ENCODE measurements at regions not wholly inside any gene's neighbourhood (a gene's known extent, or its start where the extent isn't known, plus 50 kb on each side); places are given as distances from the start of the nearest gene placed in this dataset.
"Not testable (repeated sequence)": the region's sequence is repeated elsewhere in the genome, so short reads cannot be mapped to it uniquely, and the experiment has no call there.

DNA sequence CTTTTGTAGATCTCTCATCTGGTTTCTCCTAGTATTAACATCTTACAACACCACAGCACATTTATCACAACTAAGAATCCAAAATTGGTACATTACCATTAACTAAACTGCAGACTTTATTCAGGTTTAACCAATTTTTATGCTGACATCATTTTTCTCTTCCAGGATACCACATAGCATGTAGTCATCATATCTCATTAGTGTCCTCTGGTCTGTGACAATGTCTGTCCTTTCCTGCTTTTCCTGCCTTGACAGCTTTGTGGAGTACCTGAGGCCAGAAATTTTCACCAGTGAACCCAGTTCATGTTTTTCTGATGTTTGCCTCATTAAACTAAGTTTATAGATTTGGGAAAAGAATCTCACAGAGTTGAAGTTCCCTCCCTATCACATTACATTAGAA is 294.7 kb upstream of the TNC start:
- DNase-seq, result no peak

DNA sequence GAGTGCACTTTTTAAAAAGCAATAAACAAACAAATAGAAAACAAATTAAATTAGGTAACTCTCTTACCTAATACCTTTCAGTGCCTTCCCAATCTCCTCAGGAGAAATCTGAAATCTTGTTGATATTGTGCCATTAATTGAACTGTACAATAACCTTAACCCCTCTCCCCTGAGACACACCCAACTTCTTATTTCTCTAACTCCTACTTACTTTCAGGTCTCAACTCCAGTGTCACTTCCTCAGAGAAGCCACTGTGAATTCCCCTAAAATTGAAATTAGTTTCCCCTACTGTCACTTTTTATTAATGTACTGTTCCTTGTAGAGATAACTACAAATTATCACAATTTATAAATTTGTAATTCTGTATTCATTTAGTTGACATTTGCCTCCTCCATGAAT is 295.3 kb upstream of the TNC start:
- no peak for DNase-seq

DNA sequence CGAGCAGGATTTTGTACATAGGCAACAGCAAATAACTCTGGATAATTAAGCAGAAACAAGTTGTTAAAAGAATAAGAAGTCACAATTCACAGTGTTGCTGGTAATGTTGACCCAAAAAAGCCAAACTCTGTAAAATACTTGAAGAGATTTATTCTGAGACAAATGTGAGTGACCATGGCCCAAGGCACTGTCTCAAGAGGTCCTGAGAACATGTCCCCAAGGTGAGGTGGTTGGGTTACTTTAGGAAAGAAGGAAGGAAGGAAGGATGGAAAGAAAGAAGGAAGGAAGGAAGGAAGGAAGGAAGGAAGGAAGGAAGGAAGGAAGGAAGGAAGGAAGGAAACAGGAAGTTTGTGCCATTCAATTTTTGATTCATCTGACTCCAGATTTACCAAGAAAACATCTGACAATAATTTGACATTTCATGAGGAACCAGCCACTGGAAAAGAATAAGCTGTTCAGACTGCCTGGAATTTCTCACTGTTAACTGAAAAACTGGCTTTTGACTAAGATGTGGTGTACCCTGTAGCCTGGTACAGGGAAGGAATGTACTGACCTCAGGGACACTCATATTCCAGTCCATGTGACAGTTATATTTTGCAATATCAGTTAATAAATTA is 295.9 kb upstream of the TNC start:
- no peak for DNase-seq

DNA sequence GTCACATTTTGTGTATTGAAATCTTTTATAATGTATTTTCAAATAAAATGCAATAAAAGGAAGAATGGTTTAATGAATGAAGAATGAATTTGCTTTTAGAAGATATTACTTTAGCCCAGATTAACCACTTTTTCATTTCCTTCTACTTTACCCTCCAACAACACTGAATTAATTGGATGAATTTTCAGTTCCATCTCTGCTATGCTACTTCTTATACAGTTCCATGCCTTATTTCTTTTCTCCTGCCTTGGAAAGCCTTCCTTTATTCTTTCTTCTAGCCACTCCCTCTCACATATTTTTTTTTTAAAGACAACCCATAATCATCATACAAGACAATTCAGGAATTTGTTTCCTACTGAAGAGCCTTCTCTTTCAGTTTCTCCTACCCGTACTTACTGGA is 296.6 kb upstream of the TNC start:
- DNase-seq, result no peak

DNA sequence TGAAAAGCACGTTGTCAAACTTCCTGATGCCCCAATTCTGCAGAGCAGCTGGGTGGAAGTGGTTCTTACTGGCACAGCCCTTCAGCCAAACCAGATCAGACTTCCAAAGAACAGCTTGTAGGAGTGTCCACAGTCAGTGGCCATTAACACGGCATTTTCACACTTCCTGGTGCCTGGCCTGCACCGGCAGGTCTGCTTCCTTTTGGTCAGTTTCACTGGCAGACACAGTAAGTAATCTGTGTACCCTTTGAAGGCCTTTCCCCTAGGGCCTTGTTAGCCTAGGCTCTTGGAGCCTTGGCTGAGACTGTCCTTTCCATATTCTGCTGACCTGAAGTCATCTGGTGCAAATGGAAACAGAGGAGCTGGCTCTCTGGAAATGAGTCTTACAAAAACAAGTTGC is 297.5 kb upstream of the TNC start:
- no peak for DNase-seq

DNA sequence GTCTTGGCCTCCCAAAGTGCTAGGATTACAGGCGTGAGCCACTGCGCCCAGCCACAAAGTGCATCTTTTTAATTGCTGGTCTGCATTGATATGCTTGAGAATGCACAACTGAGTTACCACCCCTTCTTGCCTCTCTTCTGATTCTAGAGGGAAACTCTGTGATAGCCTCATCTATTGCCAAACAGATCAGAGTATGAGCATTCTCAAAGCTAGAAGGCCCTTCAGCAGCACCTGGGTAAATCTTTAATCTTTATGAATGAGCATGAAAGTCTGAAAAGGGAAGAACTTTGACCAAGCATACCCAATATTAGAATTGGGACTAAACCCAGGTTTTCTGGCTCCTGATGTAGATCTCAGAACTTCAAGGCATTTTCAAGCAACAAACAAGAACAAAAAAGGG is 298.3 kb upstream of the TNC start:
- DNase-seq, result no peak

DNA sequence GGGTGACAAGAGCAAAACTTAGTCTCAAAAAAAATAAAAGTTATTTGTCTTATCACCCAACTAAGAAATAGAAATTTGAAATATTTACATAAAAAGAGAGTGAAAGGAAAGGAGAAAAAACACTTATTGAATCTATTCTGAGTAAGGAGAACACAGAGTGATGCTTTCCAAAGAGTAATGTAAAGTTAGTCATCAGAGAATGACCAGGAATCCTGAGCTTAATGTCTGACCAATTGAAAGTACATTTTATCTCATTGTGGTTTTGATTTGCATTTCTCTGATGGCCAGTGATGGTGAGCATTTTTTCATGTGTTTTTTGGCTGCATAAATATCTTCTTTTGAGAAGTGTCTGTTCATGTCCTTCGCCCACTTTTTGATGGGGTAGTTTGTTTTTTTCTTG is 300.2 kb upstream of the TNC start:
- DNase-seq, result not testable (repeated sequence)

DNA sequence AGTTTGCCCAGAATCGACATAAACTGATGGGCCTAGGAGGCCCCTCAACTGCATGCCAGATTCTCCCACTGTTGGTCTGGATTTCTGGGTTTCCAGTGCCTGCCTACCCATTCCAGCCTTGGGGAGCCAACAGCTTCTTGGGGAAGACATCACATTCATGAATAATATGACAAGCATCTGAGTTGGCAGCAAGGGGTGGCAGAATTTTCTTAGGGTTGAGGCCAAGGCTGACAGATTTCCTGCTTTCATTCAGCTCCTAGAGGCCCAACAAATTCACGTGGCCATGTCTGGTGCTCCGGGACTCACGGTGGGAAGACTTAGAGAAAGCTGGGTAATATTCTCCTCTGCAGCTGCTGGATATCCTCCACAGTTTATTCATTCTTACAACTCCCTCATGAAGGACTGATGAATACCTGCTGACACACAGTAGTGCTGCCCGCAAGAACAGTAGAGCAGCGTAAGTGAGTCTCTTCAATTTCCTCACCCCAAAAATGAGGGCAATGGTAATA is 305.0 kb upstream of the TNC start:
- DNase-seq, result no peak

DNA sequence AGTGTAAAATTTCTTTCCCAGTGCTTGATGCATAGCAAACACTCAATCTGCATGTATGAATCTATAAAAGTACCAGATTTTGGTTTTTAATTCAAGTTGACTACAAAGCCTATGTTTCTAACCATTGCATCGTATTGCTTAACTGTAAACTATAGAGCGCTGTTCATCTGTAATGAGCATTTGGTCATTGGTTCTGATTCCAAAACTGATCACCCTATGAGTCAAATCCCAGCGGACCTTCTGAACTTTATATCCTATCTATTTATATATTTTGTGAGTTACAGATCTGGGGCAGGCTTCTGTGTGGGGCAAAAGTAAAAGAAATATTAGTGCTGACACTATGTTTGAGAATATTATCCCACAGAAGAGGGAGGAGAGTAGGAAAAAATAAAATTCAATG is 305.7 kb upstream of the TNC start:
- DNase-seq, result no peak

DNA sequence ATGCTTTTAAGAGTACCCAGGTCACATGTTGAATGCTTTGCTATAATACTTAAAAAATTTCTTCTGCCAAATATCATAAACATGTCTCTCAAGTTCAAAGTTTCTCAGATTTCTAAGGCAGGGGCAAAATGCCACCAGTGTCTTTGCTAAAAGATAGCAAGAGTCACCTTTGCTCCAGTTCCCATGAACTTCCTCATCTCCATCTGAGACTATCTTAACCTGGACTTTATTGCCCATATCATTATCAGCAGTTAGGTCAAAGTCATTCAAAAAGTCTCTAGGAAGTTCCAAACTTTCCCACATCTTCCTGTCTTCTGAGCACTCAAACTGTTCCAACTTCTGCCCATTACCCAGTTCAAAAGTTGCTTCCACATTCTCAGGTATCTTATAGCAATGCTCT is 307.6 kb upstream of the TNC start:
- DNase-seq, result no peak

DNA sequence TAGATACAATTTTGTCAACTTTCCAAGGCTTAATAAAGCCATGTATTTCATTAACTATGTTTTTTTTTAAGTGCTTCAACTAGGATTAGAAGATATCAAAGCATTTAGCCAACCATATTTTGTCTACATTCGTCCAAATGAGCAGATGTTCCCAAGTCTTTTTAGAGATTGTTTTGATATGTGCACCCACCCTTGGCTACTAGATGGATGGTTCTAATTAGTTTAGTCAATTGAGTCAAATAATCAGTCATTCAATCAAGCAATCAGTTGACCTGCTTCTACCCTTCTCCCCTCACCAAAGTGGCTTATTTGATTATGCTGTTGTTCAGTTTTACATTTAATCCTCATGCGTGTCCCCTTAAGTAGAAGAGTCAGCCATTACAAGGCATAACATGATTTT is 319.5 kb upstream of the TNC start:
- no peak for DNase-seq

DNA sequence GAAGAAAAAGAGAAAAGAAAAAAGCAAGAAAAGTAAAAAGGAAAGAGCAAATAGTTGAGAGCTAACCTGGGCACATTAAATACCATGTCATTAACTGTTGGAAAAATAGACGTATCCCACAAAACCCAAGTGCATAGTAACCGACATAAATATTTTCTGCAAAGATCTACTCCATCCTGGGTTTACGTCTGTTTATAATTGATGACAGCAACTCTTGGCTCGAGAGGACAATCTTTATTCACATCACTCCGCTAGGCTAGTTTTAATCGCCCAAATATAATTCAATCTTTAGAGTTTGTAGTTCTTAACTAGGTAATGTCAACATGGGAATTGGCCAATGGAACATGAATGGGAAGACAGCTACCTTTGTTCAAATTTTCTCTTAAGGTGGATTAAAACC is 321.7 kb upstream of the TNC start:
- no peak for DNase-seq

DNA sequence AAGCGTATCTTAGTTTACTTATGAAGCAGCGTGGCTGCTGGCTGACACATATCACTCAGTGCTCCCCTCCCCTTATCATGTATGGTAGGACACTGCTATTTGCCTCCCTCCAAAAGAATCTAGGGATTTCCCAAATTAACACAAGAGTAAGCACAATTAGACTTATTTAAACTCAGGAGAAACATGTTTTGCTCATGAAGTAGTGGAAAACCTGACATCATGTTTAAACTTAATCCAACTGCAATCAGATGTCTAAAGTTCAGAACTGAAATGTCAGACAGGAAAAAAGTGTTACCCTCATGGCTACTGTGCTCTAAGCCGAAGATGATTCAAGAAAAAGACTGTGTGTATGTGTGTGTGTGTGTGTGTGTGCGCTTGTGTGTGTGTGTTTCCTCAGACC is 324.1 kb upstream of the TNC start:
- DNase-seq, result no peak

DNA sequence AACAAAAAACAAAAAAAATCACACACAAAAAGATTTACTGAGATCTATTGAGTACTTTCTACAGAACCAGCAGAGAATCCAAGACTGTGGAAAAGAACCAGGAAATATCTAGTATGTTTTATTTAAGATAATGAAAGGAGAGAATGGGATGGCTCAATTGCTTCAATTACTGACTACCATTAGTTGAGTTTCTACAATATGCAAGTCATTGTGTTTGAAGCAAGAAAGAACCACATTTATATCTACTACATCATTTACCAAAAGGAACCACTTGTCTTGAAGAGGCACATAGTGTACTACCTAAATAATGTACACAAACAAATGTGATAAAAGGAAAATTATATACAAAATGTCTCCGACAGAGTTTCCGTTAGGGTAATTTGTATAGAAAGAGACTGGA is 325.9 kb upstream of the TNC start:
- no peak for DNase-seq

DNA sequence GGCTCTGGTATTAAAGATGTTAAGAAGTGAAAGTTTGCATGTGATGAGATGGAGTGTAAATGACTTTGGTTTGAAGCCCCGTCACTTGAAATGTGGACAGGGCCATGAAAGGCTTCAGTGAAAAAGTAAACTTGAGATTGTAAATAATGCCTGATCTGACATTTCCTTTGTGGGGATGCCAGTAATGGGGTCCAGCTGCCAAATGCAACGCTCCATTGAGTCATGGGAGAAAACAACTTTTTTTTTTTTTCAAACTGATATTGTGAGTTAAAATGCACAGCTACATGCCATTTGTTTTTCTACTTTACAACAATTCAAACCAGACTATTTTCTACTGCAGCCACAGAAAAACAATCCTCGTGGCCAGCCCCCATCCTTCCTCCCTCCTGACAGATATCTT is 327.0 kb upstream of the TNC start:
- DNase-seq, result no peak

DNA sequence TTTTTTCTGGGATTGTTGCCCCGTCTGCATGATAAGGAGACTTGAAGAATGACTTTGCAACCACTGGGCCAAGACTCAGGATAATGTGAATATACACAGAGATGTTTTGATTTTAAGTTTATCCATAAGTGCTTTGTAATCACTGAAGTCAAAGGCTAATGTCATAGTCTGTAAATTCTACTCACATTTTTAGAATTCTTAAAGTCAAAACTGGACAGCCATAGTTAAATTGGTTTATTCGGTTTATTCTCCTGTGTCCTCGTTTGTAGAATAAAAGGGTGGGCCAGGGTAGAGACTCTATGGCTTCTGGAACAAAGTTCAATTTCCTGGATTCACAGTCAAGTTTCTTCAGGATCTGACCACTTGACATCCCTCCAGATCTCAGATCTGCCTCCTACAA is 327.7 kb upstream of the TNC start:
- DNase-seq, result no peak

DNA sequence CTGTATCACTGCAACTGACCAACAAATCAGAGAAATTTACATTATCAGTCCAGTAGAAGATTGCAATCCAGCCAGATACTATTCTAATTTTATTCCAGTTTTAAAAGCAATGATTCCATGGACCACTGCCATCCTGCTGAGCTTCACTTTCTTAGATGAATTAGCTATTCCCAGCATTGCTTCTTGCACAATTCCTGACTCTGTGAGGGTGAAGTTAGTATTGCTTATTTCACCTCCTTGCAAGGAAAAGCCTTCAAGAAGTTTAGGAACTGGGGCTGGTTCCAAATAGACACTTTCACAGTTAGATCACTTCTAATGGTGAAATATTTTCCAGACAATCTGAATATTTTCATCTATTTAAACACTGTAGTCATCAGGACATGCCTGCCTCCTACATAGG is 338.6 kb upstream of the TNC start:
- DNase-seq, result no peak

DNA sequence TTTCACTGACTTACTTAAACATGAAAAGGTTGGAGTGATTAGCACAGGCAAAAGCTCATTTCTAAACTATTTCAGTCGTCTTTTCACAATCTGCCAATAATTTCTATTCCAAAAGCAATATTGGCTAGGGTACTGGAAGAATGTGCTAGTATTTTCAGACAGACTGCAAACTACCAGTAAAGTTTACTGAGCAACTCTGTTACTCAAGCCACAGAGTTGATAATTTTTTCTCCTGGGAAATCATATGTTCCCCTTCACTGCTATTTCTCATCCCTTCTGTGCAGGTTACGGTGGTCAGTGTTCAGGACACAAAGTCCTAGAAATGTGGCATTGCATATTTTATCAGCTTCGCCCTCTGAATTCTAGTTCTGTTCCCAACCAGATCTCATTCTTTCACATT is 343.3 kb upstream of the TNC start:
- DNase-seq, result no peak

DNA sequence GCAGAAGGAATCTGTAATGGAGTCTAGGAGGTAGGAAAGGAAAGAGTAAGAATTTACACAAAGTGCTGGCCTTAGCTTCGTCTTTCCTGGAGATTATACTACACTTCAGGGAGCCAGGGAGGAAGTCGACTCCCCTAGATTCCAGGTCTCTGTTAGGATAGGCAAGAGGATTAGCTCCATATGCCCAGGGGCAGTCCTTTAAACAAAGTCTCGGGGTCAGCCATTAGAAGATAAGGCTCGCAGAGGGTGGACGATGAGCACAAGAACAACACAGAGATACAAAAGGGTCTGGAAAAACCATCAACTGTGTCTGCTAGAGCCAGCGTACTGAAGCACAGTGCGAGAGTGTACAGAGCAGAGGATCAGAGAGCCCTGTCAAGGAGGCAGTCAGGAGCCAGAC is 344.7 kb upstream of the TNC start:
- DNase-seq, result no peak

DNA sequence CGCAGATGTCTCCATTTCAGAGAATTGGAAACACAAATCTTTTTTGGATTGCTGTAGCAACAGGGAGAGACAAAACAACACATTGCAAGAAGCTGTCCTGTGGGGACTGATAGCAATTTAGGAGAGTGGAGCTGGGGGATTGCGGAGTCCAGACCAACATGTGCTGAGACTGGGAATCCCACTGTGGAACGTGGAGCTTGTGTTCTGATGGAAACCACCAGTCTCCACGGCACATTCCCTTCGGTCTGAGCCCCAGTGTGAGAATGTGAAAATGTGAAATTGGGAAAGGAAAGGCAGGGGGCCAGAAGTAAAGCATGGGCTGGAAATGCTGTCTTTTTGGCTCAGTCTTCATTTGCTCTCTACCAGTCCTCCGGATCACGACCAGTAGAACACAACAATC is 348.8 kb upstream of the TNC start:
- DNase-seq, result no peak

DNA sequence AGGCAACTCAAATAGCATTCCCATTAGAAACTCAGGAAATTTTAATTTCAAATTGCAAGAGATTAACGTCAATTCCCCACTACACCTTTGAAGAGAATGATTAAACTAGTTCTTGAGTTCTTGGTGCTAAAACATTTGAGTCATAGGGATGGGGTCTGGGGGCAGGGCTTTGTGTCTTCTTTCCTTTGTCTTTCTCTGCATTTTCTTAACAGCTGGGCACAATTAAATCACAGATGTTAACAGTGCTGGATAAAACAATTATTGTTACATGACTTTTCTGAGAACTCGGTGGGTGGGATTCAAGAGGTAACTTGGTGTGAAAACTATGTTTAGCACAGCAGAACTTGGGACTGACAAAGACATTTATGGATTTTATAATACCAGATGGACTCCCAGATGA is 351.9 kb upstream of the TNC start:
- no peak for DNase-seq

DNA sequence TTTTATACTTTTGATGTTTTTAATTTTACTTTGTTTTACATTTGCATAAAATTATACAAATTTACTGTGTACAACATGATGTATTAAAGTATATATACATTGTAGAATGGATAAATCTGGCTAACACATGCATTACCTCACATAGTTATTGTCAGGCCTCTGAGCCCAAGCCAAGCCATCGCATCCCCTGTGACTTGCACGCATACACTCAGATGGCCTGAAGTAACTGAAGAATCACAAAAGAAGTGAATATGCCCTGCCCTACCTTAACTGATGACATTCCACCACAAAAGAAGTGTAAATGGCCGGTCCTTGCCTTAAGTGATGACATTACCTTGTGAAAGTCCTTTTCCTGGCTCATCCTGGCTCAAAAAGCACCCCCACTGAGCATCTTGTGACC is 355.1 kb upstream of the TNC start:
- not testable (repeated sequence) for DNase-seq

DNA sequence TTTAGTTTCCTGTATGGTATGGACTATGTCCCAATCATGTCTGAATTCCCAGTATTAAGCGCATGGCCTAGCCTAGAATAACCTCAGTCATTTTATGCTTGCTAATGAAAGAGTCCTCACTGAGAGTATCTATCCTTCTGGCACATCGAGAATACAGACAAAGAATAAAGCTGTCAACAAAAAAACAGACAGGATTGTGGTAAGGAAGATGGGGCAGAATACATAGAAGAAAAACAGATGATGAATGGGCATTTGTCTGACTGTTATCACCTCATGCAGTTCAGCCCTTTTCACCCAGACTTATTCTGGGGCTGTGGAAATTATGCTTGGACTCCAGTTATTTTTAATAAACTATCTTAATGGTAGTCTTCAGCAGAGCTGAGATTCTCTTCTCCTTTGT is 363.8 kb upstream of the TNC start:
- DNase-seq, result no peak

DNA sequence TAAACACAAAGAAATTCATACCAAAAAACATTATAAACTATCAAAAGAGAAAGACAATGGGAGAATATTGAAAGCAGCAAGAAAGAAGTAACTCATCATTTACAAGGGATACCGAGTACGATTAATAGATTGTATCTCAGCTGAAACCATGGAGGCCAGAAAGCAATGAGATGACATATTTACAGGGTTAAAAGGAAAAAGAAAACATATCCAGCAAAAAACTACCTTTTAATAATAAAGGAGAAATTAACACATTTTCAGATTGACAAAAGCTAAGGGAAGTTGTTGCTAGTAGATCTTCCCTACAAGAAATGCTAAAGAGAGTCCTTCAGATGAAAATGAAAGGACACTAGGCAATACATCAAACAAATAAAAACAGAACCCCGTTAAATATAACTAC is 364.8 kb upstream of the TNC start:
- DNase-seq, result no peak

DNA sequence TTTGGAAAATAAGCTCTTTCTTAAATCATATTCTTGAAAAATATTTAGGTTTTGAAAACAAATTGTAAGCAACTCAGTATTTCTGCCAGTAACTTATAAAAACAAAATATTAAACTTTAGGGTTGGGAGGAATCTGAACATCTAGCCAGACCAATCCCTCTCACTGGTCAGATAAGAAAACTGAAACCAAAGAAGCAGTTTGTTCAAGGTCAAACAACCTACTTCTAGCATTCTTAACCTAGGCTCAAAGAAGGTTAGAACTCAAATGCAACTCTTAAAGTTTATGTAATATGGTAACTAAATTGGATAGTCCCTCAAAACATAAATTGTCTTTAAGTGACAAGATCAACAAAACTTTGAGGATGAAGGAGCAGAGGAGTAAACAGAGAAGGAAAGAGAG is 374.9 kb upstream of the TNC start:
- DNase-seq, result no peak

DNA sequence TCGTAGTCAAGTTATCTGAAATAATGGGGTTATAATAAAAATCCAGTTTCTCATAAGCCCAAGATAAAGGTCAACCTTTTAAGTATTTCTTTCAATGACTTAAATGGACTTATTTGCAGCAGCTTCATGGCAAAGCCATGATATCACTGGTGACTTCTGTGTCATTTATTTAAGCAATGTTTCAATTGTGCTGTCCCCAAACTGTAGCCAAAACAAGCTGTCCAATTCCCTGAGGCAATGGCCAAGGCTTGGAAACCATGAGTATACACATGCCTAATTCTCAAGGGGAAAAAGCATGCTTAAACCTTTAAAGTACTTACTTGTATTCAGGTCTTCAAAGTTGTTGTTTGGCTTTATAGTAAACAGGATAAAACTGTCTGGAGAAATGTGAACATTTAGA is 376.4 kb upstream of the TNC start:
- DNase-seq, result no peak
